Germinal center (tissue), 1 donor: ENCODE measurements at regions not wholly inside any gene's neighbourhood (a gene's known extent, or its start where the extent isn't known, plus 50 kb on each side); places are given as distances from the start of the nearest gene placed in this dataset.

ENCODE experiments used
- DNase-seq: peaks from one replicate; pipeline ENCODE4 v3.0.0; 2012; ENCODE audit warnings: mixed read lengths, low spot score

GRCh38 chr14:60349663-60350365, 100.8 kb downstream of the PPM1A start:
- DNase-seq: peak; percentile 59

GRCh38 chr14:60350366-60350720, 101.3 kb downstream of the PPM1A start:
- DNase-seq: no peak

- DNase-seq: no peak
These were observed 104.4 kb downstream of the PPM1A start for GRCh38 chr14:60353420-60353819.

GRCh38 chr14:60355768-60356167, 106.7 kb downstream of the PPM1A start:
- DNase-seq: no peak

- DNase-seq: no peak
These were observed 107.4 kb downstream of the PPM1A start for GRCh38 chr14:60356386-60356785.

GRCh38 chr14:60356906-60357550, 108.0 kb downstream of the PPM1A start:
- DNase-seq: no peak

- DNase-seq: no peak
These were observed 108.6 kb downstream of the PPM1A start for GRCh38 chr14:60357551-60358149.

- no peak for DNase-seq
These were observed 114.3 kb downstream of the PPM1A start for GRCh38 chr14:60363275-60363674.

GRCh38 chr14:60363687-60364086, 114.7 kb downstream of the PPM1A start:
- DNase-seq: no peak

- DNase-seq: no peak
These were observed 104.0 kb downstream of the C14orf39 start for GRCh38 chr14:60381909-60382308.
